ENCODE measurements at regions not wholly inside any gene's neighbourhood (a gene's known extent, or its start where the extent isn't known, plus 50 kb on each side); places are given as distances from the start of the nearest gene placed in this dataset.
"Not testable (repeated sequence)": the region's sequence is repeated elsewhere in the genome, so short reads cannot be mapped to it uniquely, and the experiment has no call there.

DNA sequence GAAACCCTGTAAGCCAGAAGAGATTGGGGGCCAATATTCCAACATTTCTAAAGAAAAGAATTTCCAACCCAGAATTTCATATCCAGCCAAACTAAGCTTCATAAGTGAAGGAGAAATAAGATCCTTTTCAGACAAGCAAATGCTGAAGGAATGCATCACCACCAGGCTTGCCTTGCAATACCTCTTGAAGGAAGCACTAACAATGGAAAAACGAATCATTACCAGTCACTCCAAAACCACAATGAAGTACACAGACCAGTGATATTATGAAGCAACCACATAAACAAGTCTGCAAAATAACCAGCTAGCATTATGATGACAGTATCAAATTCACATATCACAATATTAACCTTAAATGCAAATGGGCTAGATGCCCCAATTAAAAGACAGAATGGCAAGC, 224.4 kb upstream of the TBX18 start:
- TF ChIP-seq POLR2A (IDR thresholded peaks at IDR 0.05), result not testable (repeated sequence)
- TF ChIP-seq, protein P1, sequence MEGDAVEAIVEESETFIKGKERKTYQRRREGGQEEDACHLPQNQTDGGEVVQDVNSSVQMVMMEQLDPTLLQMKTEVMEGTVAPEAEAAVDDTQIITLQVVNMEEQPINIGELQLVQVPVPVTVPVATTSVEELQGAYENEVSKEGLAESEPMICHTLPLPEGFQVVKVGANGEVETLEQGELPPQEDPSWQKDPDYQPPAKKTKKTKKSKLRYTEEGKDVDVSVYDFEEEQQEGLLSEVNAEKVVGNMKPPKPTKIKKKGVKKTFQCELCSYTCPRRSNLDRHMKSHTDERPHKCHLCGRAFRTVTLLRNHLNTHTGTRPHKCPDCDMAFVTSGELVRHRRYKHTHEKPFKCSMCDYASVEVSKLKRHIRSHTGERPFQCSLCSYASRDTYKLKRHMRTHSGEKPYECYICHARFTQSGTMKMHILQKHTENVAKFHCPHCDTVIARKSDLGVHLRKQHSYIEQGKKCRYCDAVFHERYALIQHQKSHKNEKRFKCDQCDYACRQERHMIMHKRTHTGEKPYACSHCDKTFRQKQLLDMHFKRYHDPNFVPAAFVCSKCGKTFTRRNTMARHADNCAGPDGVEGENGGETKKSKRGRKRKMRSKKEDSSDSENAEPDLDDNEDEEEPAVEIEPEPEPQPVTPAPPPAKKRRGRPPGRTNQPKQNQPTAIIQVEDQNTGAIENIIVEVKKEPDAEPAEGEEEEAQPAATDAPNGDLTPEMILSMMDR (IDR thresholded peaks at IDR 0.05), result not testable (repeated sequence)
